CD14-positive monocyte (primary cell): ENCODE measurements at regions not wholly inside any gene's neighbourhood (a gene's known extent, or its start where the extent isn't known, plus 50 kb on each side); places are given as distances from the start of the nearest gene placed in this dataset.
A peak's percentile ranks its signal among the peaks of the same experiment; 100 is the strongest.

Experiments used
- DNase-seq, 3 donors: peaks; one replicate each; pipeline ENCODE4 v3.0.0-alpha.2; 2011 to 2022
- H2AFZ ChIP-seq: 2 replicates; pipeline ENCODE4 v1.6.0; 2012; ENCODE audit warnings: mild to moderate bottlenecking, low read depth, low read length, inconsistent platforms; ENCODE audit not compliant: insufficient read depth, poor library complexity, severe bottlenecking
- H3K27ac ChIP-seq, 2 donors: 1 replicate in 1 of 2; 2 replicates in 1 of 2; pipeline ENCODE4 v1.5.1; 2012 to 2013; ENCODE audit warnings: low read length in 2 of 2, control low read depth in 1 of 2, inconsistent platforms in 1 of 2, low read depth in 1 of 2, mild to moderate bottlenecking in 1 of 2
- H3K27me3 ChIP-seq, 2 donors: one replicate each; pipeline versions ENCODE4 v1.6.0 to v1.6.1; 2011 to 2013; ENCODE audit warnings: low read length in 2 of 2; ENCODE audit not compliant: control insufficient read depth in 2 of 2, insufficient read depth in 2 of 2
- H3K36me3 ChIP-seq, 2 donors: replicated peaks in 1 of 2; 1 replicate in 1 of 2; 2 replicates in 1 of 2; pipeline versions ENCODE4 v1.5.1 to v1.6.1; 2012 to 2013; ENCODE audit warnings: low read length in 2 of 2, control low read depth in 1 of 2, inconsistent platforms in 1 of 2, mild to moderate bottlenecking in 1 of 2; ENCODE audit not compliant: insufficient read depth in 2 of 2, control insufficient read depth in 1 of 2
- H3K4me1 ChIP-seq, 2 donors: 1 replicate in 1 of 2; 2 replicates in 1 of 2; pipeline versions ENCODE4 v1.5.1 to v1.6.1; 2012 to 2013; ENCODE audit warnings: low read length in 2 of 2, control low read depth in 1 of 2, inconsistent platforms in 1 of 2, mild to moderate bottlenecking in 1 of 2, moderate library complexity in 1 of 2; ENCODE audit not compliant: insufficient read depth in 2 of 2, control insufficient read depth in 1 of 2
- H3K4me2 ChIP-seq: replicated peaks from 2 replicates; pipeline ENCODE3; 2012; ENCODE audit warnings: low read length, moderate library complexity, mild to moderate bottlenecking; ENCODE audit not compliant: poor library complexity, severe bottlenecking; ENCODE audit errors: extremely low read depth
- H3K4me3 ChIP-seq, 3 experiments: fragments of 200-600 bp in 1 of 3; sonication (generic) in 1 of 3; replicated peaks in 1 of 3; 1 replicate in 2 of 3; 2 replicates in 1 of 3; pipeline ENCODE4 v1.5.1; 2011 to 2013; ENCODE audit warnings: low read length in 3 of 3, mild to moderate bottlenecking in 3 of 3, control low read depth in 2 of 3, low read depth in 2 of 3, inconsistent platforms in 1 of 3, moderate library complexity in 1 of 3
- H3K79me2 ChIP-seq: 2 replicates; pipeline ENCODE4 v1.6.0; 2012; ENCODE audit warnings: mild to moderate bottlenecking, control low read depth, inconsistent platforms, low read length, moderate library complexity; ENCODE audit not compliant: insufficient read depth
- H3K9ac ChIP-seq: 2 replicates; pipeline ENCODE4 v1.6.0; 2017; ENCODE audit warnings: low read length, mild to moderate bottlenecking; ENCODE audit not compliant: insufficient read depth, poor library complexity, severe bottlenecking
- H3K9me3 ChIP-seq, 2 donors: replicated peaks in 1 of 2; 1 replicate in 1 of 2; 2 replicates in 1 of 2; pipeline versions ENCODE4 v1.5.1 to v1.6.1; 2012 to 2013; ENCODE audit warnings: low read length in 2 of 2, control low read depth in 1 of 2; ENCODE audit not compliant: control insufficient read depth in 1 of 2, insufficient read depth in 1 of 2
- H4K20me1 ChIP-seq: 2 replicates; pipeline ENCODE4 v1.6.0; 2012; ENCODE audit warnings: mild to moderate bottlenecking, low read length, control low read depth, moderate library complexity; ENCODE audit not compliant: insufficient read depth
- H3K27ac Mint-ChIP-seq, 7 donors: one replicate each; pipeline ENCODE4 v1.8.0; 2020; ENCODE audit warnings: mild to moderate bottlenecking in 7 of 7, mixed read lengths in 7 of 7, moderate library complexity in 6 of 7, inconsistent platforms in 2 of 7
- H3K27me3 Mint-ChIP-seq, 3 donors: one replicate each; pipeline ENCODE4 v1.8.0; 2021 to 2022; ENCODE audit warnings: low read depth in 3 of 3, mild to moderate bottlenecking in 3 of 3, mixed read lengths in 3 of 3, moderate library complexity in 3 of 3, inconsistent platforms in 1 of 3
- H3K36me3 Mint-ChIP-seq, 2 donors: one replicate each; pipeline ENCODE4 v1.8.0; 2020; ENCODE audit warnings: mixed read lengths in 2 of 2, inconsistent platforms in 1 of 2, mild to moderate bottlenecking in 1 of 2
- H3K4me1 Mint-ChIP-seq: one replicate; pipeline ENCODE4 v1.8.0; 2020; ENCODE audit warnings: mild to moderate bottlenecking, mixed read lengths
- H3K4me3 Mint-ChIP-seq, 2 donors: one replicate each; pipeline ENCODE4 v1.8.0; 2020; ENCODE audit warnings: mild to moderate bottlenecking in 2 of 2, mixed read lengths in 2 of 2, moderate library complexity in 1 of 2
- H3K9me3 Mint-ChIP-seq, 7 donors: one replicate each; pipeline ENCODE4 v1.8.0; 2020 to 2022; ENCODE audit warnings: mixed read lengths in 7 of 7, mild to moderate bottlenecking in 6 of 7, moderate library complexity in 6 of 7, inconsistent platforms in 2 of 7
- CTCF ChIP-seq: fragments of 200-600 bp; IDR thresholded peaks from one replicate; pipeline ENCODE4 v1.8.0; 2022; ENCODE audit warnings: antibody characterized with exemption, mild to moderate bottlenecking
- whole genome bisulfite sequencing: methylation state at CpG from one replicate; pipeline ENCODE4 v1.1.5; 2013; ENCODE audit warnings: missing lambda C conversion rate; ENCODE audit not compliant: insufficient coverage; 5-methylcytosine and 5-hydroxymethylcytosine counted together
- intact Hi-C, 2 donors: fragments of 100-400 bp; cut with micrococcal nuclease; formaldehyde crosslinking; loops; one replicate each; pipeline versions ENCODE4 v1.15.0 to v1.15.1; 2023

- no peak for TF ChIP-seq CTCF
- Mint-ChIP-seq H3K27ac (no peak overlapping the region), H3K4me3 (no peak overlapping the region), H3K4me1 (no peaks in the 10 kb centered on the region), H3K27me3 (peaks cover 0 to 2% (median 0%) of the 10 kb centered on the region in 3 donors), H3K9me3 (peaks cover 0 to 7% (median 0%) of the 10 kb centered on the region in 7 donors), H3K36me3 (no peaks in the 10 kb centered on the region)
- no peak overlapping the region for H3K27ac ChIP-seq
- H3K79me2 ChIP-seq: no peaks in the 10 kb centered on the region
- no peak overlapping the region for H3K4me3 ChIP-seq
- intact Hi-C loops: no loop called here
- DNase-seq: no peak
- H3K27me3 ChIP-seq: no peaks in the 10 kb centered on the region
- H3K9ac ChIP-seq: no peak overlapping the region
- H3K36me3 ChIP-seq: no peaks in the 10 kb centered on the region
- no peak overlapping the region for H3K4me2 ChIP-seq
- no peaks in the 10 kb centered on the region for H3K9me3 ChIP-seq
- no peaks in the 10 kb centered on the region for H3K4me1 ChIP-seq
- no CpG with 5 or more reads among the region's 3 CpGs for WGBS
- H4K20me1 ChIP-seq: no peaks in the 10 kb centered on the region
- H2AFZ ChIP-seq: no peak overlapping the region
Measured at GRCh38 chr10:108208038-108208437, 1043.5 kb upstream of the SORCS1 start.

- no peaks in the 10 kb centered on the region for H3K36me3 ChIP-seq
- Mint-ChIP-seq H3K27ac (no peak overlapping the region), H3K27me3 (no peaks in the 10 kb centered on the region), H3K4me1 (no peaks in the 10 kb centered on the region), H3K36me3 (no peaks in the 10 kb centered on the region), H3K9me3 (peaks cover 0 to 3% (median 0%) of the 10 kb centered on the region in 7 donors), H3K4me3 (no peak overlapping the region)
- H3K4me2 ChIP-seq: no peak overlapping the region
- H3K27me3 ChIP-seq: no peaks in the 10 kb centered on the region
- no peak for DNase-seq
- WGBS: 67% methylated on average over 2 of the region's 8 CpGs
- H3K27ac ChIP-seq: no peak overlapping the region
- no peaks in the 10 kb centered on the region for H4K20me1 ChIP-seq
- no peaks in the 10 kb centered on the region for H3K9me3 ChIP-seq
- H3K4me3 ChIP-seq: no peak overlapping the region
- H3K79me2 ChIP-seq: no peaks in the 10 kb centered on the region
- H3K4me1 ChIP-seq: no peaks in the 10 kb centered on the region
- H3K9ac ChIP-seq: no peak overlapping the region
- H2AFZ ChIP-seq: no peak overlapping the region
- intact Hi-C loops: no loop called here
- peak; percentile 29 for TF ChIP-seq CTCF
Measured at GRCh38 chr10:108204528-108205305, 1040.2 kb upstream of the SORCS1 start.
